ENCODE measurements at regions not wholly inside any gene's neighbourhood (a gene's known extent, or its start where the extent isn't known, plus 50 kb on each side); places are given as distances from the start of the nearest gene placed in this dataset.

- no peaks in the 10 kb centered on the region for H3K9me3 ChIP-seq (ENCODE audit: insufficient read depth, low read depth, low read length)
- Mint-ChIP-seq H3K27me3 (ENCODE audit: low read depth, unreplicated experiment) (peaks cover 25% of the 10 kb centered on the region), H3K4me3 (ENCODE audit: unreplicated experiment) (no peak overlapping the region), H3K27ac (ENCODE audit: unreplicated experiment) (no peak overlapping the region), H3K36me3 (ENCODE audit: low read depth, unreplicated experiment) (no peaks in the 10 kb centered on the region), H3K9me3 (ENCODE audit: unreplicated experiment) (no peaks in the 10 kb centered on the region), H3K4me1 (ENCODE audit: low read depth, unreplicated experiment) (peaks cover 11% of the 10 kb centered on the region)
- peaks cover 12% of the 10 kb centered on the region for H3K4me1 ChIP-seq (ENCODE audit: insufficient read depth, low read length)
- no peak overlapping the region for H2AFZ ChIP-seq (ENCODE audit: low read depth, low read length)
- H3K4me3 ChIP-seq (ENCODE audit: insufficient read depth, low read depth, low read length): no peak overlapping the region
- FAIRE-seq (no peak), DNase-seq (ENCODE audit: low read depth) (no peak)
- no peaks in the 10 kb centered on the region for H4K20me1 ChIP-seq (ENCODE audit: insufficient read depth, low read length)
- H3K9ac ChIP-seq (ENCODE audit: low read length): no peak overlapping the region
- no peak overlapping the region for H3K27ac ChIP-seq (ENCODE audit: low read depth, low read length)
- no peaks in the 10 kb centered on the region for H3K36me3 ChIP-seq (ENCODE audit: insufficient read depth, low read length)
- H3K4me2 ChIP-seq (ENCODE audit: low read length): peak overlapping the region; percentile 11
- H3K79me2 ChIP-seq (ENCODE audit: insufficient read depth, low read length): no peaks in the 10 kb centered on the region
- TF ChIP-seq, protein P1, sequence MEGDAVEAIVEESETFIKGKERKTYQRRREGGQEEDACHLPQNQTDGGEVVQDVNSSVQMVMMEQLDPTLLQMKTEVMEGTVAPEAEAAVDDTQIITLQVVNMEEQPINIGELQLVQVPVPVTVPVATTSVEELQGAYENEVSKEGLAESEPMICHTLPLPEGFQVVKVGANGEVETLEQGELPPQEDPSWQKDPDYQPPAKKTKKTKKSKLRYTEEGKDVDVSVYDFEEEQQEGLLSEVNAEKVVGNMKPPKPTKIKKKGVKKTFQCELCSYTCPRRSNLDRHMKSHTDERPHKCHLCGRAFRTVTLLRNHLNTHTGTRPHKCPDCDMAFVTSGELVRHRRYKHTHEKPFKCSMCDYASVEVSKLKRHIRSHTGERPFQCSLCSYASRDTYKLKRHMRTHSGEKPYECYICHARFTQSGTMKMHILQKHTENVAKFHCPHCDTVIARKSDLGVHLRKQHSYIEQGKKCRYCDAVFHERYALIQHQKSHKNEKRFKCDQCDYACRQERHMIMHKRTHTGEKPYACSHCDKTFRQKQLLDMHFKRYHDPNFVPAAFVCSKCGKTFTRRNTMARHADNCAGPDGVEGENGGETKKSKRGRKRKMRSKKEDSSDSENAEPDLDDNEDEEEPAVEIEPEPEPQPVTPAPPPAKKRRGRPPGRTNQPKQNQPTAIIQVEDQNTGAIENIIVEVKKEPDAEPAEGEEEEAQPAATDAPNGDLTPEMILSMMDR (IDR thresholded peaks at IDR 0.05; ENCODE audit: insufficient read depth, low read depth, low read length): no peak
- no peaks in the 10 kb centered on the region for H3K27me3 ChIP-seq (ENCODE audit: insufficient read depth, low read length)
Observed at GRCh38 chr2:121074293-121074932, 210.6 kb downstream of the TFCP2L1 start.

DNA sequence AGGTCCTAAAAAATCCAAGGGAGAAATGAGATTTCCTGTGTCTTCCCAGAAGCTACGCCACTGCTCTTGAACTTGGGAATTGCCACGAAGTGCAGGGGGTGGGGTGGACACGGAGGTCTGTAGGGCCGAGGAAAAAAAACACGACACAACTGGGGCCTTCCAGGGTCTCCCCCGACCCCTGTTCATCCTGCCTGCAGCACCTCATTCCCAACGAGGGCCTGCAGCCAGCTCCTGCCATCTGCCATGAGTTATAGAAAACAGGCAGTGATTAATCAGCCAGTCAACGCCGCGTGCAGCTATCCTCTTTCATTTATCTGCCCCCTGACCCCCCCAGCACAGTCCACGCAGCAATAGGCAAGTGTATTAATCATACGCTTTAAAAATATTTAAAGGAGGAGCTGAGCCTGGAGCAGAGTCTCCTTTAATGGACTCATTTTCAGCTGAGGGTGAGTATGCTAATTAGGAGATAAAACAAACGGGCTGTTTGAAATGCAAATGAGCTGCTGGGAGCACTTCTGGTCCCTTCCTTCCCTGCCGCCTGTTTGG, 209.9 kb downstream of the TFCP2L1 start:
- peak overlapping the region; percentile 31 for H2AFZ ChIP-seq (ENCODE audit: low read depth, low read length)

More for the DNA sequence above, 209.9 kb downstream of the TFCP2L1 start:
- no peak for TF ChIP-seq EZH2 (IDR thresholded peaks at IDR 0.05; ENCODE audit: insufficient read depth, low read length)
- TF ChIP-seq, protein P1 (IDR thresholded peaks at IDR 0.05; ENCODE audit: insufficient read depth, low read depth, low read length): no peak
- H3K9ac ChIP-seq (ENCODE audit: low read length): peak overlapping the region; percentile 81
- Mint-ChIP-seq H3K9me3 (ENCODE audit: unreplicated experiment) (no peaks in the 10 kb centered on the region), H3K4me1 (ENCODE audit: low read depth, unreplicated experiment) (peaks cover 11% of the 10 kb centered on the region), H3K27ac (ENCODE audit: unreplicated experiment) (peak overlapping the region; percentile 96), H3K27me3 (ENCODE audit: low read depth, unreplicated experiment) (peaks cover 30% of the 10 kb centered on the region), H3K36me3 (ENCODE audit: low read depth, unreplicated experiment) (no peaks in the 10 kb centered on the region), H3K4me3 (ENCODE audit: unreplicated experiment) (peak overlapping the region; percentile 12)
- H3K36me3 ChIP-seq (ENCODE audit: insufficient read depth, low read length): no peaks in the 10 kb centered on the region
- peaks cover 12% of the 10 kb centered on the region for H3K4me1 ChIP-seq (ENCODE audit: insufficient read depth, low read length)
- FAIRE-seq (no peak), DNase-seq (ENCODE audit: low read depth) (peak; percentile 96)
- H3K27ac ChIP-seq (ENCODE audit: low read depth, low read length): peak overlapping the region; percentile 44
- H3K9me3 ChIP-seq (ENCODE audit: insufficient read depth, low read depth, low read length): no peaks in the 10 kb centered on the region
- H3K27me3 ChIP-seq (ENCODE audit: insufficient read depth, low read length): peaks cover 3% of the 10 kb centered on the region
- peak overlapping the region; percentile 80 for H3K4me2 ChIP-seq (ENCODE audit: low read length)
- no peaks in the 10 kb centered on the region for H3K79me2 ChIP-seq (ENCODE audit: insufficient read depth, low read length)
- peaks cover 3% of the 10 kb centered on the region for H4K20me1 ChIP-seq (ENCODE audit: insufficient read depth, low read length)
- H3K4me3 ChIP-seq (ENCODE audit: insufficient read depth, low read depth, low read length): peak overlapping the region; percentile 40
